ENCODE measurements at regions not wholly inside any gene's neighbourhood (a gene's known extent, or its start where the extent isn't known, plus 50 kb on each side); places are given as distances from the start of the nearest gene placed in this dataset.

GRCh38 chr1:2887941-2888855 lies 86.7 kb upstream of the TTC34 start:
- no peak for DNase-seq

DNA sequence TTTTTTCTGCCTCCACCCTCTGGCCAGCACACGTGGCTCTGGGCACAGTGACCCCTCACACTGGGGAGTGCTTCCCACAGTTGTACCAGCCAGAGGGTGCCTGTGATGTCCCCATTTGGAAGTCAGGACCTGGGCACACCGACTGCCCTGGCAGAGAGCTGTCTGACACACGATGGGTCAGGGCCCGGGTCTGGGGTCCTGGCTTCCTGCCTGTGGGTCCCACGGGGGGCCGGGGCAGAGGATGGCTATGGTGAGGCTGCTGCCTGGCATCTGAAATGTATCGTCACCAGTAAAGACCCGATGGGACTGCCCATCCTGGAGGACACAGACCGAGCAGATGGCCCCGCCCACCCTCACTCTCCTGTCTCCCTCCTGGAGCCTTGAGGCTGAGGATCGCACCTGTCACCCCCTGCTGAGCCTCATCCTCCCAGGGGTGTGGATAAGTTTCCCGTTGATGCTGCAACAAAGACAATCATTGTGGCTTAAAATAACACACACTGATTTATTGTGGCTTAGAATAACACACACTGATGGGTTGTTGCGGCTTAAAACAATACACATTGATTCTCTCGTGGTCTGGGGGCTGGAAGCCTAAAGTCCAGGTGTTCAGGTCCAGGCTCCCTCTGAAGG lies 88.8 kb upstream of the TTC34 start:
- DNase-seq = no peak

GRCh38 chr1:2891923-2892448 lies 90.5 kb upstream of the TTC34 start:
- no peak for DNase-seq

- DNase-seq = no peak
Observed at GRCh38 chr1:2893473-2894120, 92.1 kb upstream of the TTC34 start.

GRCh38 chr1:2894381-2895041 lies 93.0 kb upstream of the TTC34 start:
- DNase-seq = no peak

DNA sequence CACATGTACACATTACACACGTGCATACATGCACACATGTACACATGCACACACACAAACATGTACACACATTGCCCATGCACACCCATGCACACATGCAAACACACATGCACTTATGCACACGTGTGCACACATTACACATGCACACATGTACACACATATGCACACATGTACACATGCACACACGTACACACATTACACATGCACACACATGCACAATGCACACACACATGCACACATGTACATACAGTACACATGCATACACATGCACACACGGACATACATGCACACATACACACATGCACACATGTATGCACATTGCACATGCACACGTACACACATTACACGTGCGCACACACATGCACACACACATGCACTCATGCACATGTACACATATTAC lies 95.3 kb upstream of the TTC34 start:
- no peak for DNase-seq

DNA sequence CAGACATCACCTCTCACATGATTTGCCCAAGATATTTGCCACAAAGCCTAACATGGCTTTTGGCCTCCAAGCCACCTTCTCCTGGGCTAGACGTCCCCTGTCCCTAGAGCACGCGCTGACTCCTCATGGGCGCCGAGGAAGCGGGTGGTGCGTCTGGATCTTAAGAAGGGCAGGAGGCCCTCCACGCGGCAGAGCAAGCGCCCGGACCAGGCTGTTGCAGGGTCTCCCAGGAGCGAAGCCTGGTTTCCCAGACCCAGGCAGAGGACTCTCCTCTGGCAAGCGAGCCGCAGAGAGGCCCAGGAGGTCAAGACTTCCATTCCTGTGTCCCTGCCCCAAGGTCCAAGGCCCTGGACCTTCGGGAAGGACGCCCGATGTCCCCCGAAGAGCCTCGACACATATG lies 101.7 kb upstream of the TTC34 start:
- no peak for DNase-seq

DNA sequence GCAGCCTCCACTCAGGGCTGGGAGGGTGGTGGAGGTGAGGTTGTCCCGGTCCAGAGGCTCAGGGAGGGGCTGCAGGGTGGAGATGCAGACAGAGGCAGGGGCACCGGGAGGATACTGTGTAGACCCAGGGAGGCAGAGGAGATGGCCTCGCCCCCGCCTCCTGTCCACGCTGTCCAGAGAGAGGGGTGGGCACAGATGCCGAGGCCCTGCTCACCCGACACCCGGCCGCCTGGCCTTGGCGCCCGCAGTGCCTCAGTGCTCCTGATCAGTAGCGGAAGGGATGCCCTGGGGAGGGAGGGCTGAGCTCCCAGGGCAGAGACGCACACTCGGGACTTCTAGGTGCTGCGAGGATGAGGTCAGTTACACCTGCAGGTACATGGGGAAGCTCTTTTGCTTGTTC lies 102.7 kb upstream of the TTC34 start:
- no peak for DNase-seq

GRCh38 chr1:2905356-2905755 lies 103.9 kb upstream of the TTC34 start:
- no peak for DNase-seq

DNA sequence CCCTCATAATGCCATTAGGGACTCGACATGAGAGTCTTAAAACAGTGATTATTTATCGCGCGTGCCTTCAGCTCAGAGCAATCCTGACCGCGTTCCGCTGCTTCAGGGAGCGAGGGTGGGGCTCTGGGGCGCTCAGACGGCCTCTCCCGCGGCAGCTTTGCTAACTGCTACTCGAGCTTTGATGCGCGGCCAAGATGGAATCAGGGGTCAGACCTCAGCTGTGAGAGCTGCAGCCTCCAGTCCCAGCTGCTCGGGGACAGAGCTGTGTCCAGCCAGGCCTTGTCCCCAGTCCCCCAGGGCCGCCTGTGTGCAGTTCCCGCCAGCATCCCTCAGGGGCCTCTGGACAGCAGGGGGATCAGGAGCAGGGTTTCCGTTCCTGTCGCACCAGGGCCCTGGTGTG lies 104.6 kb upstream of the TTC34 start:
- DNase-seq = peak in 31 of 56 donors; percentile 4 to 62 (median 20)

DNA sequence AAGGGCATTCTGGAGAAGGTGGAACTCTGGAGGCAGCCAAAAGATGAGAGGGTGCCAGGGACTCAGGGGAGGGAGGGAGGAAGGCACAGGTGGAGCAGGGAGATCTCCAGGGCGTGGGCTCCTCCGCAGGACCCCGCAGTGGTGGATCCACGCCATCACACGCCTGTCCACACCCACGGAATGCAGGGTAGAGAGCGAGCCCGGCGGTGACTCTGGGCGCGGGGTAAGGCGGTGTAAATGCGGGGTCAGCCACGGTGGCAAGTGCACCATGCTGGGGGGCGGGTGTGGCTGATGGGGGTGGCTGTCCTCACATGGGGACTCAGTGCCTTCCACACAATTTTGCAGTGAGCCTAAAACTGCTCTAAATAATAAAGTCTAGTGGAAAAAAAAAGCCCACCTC lies 105.1 kb upstream of the TTC34 start:
- DNase-seq = no peak

DNA sequence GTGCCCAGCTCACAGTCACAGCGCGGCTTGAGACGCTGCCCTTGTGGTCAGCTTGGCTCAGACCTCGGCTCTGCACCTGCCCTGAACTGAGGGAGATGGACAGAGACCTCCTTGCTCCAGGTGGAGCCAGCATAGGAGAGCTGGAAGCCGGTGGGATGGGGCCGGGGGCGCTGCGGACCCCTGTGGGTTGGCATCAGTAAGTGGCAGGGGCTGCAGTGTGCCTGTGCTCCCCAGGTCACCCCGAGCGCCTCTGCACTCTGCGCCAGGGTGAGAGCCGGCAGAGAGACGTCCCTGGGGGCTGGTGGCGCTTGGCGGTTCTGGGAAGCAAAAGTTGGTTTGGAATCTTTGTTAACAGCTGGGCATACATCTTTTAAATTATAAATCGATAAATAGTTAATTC lies 105.6 kb upstream of the TTC34 start:
- DNase-seq = no peak

DNA sequence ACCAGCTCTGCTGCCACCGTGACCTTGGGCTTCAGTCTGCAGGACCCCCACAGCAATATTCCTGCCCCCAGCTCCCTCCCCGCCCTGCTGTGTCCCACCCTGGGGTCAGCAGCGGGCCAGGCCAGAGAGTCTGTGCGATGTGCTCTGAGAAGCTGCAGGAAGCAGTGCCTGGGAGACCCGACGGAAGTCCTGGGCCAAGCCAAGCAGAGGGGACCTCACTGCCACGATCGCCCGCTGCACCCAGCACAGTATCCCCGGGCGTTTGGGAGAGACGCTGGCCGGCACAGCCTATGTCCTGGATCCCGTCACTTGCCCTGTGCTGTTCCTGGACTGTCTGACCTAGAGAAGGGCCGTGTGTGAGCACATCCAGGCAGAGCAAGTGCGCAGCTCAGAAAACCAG lies 106.6 kb upstream of the TTC34 start:
- DNase-seq = no peak

DNA sequence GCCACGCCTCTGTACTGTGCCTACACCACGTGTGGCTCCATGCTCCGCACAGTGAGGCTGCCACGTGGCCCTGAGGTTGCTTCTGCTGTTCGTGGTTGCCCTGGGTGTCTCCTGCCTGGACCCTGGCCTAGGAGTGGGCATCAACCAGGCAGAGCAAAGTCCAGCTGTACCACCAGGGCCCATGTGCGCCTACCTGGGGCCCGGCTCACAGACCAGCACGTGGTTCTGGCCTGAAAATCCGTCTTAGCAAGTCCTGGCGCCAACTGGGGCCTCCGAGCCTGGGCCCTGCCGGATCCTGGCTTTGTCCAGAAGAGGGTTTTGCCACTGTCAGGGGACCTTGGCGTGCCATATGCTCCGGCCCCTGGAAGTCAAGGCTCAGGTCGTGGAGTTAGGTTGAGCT lies 107.1 kb upstream of the TTC34 start:
- DNase-seq = no peak

DNA sequence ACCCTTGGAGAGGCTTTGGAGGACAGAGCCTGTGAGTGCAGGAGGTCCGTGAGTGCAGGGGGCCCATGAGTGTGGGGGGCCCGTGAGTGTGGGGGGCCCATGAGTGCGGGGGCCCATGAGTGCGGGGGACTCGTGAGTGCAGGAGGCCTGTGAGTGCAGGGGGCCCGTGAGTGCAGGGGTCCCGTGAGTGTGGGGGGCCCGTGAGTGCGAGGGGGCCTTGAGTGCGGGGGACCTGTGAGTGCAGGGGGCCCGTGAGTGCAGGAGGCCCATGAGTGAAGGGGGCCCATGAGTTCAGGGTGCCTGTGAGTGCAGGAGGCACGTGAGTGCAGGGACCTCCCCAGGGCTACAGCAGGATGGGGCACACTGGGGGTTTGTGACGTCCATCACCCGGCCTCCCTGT lies 108.3 kb upstream of the TTC34 start:
- DNase-seq = no peak

- no peak for DNase-seq
Observed at GRCh38 chr1:2910211-2910610, 108.7 kb upstream of the TTC34 start.

DNA sequence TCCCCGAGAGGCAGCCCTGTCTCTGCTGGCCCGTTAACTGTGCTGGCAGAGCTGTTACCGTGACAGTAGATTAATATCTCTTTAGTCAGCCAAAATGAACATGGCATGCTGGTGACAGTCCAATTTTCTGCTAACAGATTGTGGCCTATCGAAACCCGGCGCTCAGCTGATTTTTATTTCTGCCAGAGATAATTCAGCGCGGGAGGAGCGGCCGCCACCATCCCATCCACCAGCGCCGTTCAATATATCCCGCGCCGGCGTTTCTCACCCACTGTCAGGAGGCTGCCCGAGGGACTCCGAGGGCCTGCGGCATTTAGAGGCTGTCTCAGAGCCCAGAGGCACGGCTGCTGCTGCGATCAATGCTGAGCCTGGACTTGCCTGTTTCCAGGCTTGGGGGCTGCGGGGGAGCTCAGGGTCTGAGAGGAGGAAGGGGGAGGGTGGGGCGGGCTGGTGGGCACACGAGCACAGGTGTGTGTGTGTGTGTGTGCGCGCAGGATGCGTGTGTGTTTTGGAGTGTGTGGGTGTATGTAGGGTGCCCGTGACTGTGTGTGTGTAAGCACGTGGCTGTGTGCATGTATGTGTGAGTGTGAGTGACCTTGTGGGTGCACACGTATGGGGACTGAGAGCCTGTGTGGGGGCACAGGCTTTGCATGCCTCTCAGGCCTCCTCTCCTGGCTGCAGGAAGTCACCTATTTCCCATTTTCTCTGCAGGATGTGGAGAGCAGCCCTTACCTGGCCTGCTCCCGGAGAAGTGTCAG lies 109.7 kb upstream of the ACTRT2 start:
- no peak for DNase-seq

DNA sequence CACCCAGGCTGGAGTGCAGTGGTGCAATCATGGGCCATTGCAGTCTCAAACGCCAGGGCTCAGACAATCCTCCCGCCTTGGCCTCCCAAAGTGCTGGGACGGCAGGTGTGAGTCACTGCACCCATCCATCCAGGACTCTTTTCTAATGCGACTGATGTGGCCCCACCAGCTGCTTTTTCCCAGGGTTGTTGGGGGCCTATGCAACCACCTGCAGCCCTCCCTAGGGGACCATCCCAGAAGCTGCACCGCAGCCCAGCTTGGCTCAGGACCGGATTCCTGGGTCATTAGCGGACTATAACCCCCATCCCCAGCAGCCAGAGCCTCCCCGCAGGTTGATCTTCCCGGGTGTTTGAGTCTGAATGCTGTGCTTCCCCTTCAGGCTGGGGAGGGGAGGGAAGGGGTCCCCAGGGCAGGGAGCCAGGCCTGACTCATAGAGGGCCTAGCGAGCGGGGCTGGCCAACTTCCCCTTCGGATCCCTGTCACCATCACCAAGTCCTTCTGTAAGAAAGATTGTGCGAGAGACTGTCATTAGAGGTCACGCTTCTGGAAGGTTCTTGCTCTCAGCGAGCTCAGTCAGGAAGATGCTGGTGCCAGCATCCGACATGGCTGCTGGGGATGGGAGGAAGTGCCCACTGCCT lies 108.7 kb upstream of the ACTRT2 start:
- no peak for DNase-seq

GRCh38 chr1:2913091-2913490 lies 108.2 kb upstream of the ACTRT2 start:
- no peak for DNase-seq

- DNase-seq = peak in 41 of 56 donors; percentile 3 to 61 (median 19)
Observed at GRCh38 chr1:2914702-2915101, 106.6 kb upstream of the ACTRT2 start.

Data from nucleus accumbens (tissue), 56 donors.